ENCODE measurements at regions not wholly inside any gene's neighbourhood (a gene's known extent, or its start where the extent isn't known, plus 50 kb on each side); places are given as distances from the start of the nearest gene placed in this dataset.
A peak's percentile ranks its signal among the peaks of the same experiment; 100 is the strongest.

DNA sequence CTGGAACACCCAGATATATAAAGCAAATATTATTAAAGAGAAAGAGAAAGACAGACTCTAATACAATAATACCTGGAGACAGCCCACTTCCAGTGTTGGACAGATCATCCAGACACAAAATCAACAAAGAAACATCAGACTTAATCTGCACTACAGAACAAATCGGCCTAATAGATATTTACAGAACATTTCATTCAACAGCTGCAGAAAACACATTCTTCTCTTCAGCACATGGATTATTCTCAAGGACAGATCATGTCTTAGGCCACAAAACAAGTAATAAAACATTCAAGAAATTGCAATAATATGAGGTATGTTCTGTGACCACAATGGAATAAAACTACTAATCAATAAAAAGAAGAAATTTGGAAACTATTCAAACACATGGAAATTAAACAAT lies 398.3 kb upstream of the DUSP10 start:
- intact Hi-C loops (cut with DNase I): no loop called here
- no peak for ATAC-seq (ENCODE audit: poor library complexity)
- DNase-seq: no peak

DNA sequence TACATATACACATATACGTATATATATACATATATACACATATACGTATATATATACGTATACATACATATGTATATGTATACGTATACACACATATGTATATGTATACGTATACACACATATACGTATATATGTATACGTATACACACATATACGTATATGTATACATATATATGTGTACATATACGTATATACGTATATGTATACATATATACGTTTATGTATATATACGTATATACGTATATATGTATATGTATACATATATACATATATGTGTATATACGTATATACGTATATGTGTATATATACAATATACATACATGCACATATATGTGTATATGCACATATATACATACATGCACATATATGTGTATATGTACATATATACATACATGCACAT lies 396.2 kb upstream of the DUSP10 start:
- no peak for ATAC-seq (ENCODE audit: poor library complexity)
- no peak for DNase-seq
- intact Hi-C loops (cut with DNase I): no loop called here

DNA sequence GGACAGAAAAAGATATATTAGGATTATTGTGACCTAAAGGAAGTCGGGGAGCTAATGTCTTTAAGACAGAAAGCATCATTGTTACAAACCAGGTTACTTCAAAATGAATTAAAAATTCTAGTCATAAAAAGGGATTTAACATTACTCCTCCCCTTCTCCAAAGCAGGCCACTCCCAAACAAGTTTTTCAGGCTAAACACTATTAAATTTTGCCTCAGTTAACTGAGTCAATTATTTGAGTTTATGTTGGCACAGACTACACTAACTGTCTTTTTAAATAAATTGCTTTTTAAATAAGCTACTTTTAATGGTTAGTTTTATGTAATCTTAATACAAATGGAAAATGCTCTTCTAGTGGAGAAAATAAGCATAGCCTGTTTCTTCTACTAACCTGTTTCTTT lies 395.0 kb upstream of the DUSP10 start:
- no peak for DNase-seq
- no peak for ATAC-seq (ENCODE audit: poor library complexity)
- intact Hi-C loops (cut with DNase I): no loop called here

DNA sequence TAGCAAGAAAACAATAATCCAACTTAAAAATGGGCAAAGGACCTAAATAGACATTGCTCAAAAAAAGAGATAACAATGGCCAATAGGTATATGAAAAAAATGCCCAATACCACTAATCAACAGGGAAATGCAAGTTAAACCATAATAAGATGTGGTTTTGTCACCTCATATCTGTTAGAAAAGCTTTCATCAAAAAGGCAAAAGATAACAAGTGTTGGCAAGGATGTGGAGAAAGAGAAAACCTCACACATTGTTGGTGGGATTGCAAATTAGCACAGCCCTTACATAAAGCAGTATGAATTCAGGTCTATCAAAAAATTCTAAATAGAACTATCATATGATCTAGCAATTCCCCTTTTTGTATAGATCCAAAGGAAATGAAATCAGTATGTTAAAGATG lies 387.2 kb upstream of the DUSP10 start:
- ATAC-seq (ENCODE audit: poor library complexity) (no peak), DNase-seq (no peak)
- intact Hi-C loops (cut with DNase I): no loop called here

DNA sequence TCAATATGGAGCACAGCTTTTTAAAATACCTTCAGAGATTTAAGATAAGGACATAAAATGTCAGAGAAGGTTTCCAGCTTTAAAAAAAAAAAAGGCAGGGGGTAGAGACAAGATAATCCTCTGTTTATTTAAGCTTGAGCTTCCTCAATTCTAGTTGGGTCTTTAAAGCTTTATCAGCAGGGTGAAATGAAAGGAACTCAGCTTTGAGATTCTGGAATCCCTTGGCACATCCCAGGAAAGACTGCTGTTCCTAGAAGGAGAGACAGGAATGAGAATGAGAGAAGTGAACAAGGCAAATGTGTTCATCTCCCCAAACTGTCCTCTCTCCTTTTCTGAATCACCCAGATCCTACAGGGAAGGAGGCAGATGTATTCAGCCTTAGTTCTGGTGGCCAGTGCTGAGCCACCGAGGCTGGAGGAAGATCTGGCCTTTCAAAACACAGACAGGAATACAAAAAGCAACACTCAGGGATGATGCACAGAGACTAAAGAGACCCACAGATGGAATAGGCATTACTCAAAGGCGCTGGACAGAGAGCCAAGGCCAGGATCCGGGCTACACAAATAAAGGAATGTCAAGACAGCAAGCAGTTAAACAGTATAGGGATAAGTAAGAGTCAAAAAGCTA lies 385.8 kb upstream of the DUSP10 start:
- ATAC-seq (ENCODE audit: poor library complexity) (no peak), DNase-seq (no peak)
- intact Hi-C loops (cut with DNase I): no loop called here

DNA sequence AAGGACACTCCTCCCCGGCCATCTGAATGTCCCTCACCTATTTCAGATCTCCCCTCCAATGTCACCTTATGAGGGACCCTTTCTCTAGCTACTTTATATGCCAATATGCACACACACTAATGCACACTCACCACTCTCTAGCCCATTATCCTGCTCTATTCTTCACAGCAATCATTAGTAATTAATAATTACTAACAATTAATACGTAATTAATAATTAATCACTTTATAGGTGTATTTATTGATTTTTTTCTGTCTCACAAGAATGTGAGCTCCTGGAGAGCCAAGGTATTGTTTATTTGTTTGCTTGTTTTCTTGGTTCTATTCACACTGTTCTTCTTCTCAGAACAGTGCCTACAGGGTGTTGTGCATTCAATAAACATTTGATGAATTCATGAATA lies 385.2 kb upstream of the DUSP10 start:
- intact Hi-C loops (cut with DNase I): no loop called here
- DNase-seq (no peak), ATAC-seq (ENCODE audit: poor library complexity) (no peak)

DNA sequence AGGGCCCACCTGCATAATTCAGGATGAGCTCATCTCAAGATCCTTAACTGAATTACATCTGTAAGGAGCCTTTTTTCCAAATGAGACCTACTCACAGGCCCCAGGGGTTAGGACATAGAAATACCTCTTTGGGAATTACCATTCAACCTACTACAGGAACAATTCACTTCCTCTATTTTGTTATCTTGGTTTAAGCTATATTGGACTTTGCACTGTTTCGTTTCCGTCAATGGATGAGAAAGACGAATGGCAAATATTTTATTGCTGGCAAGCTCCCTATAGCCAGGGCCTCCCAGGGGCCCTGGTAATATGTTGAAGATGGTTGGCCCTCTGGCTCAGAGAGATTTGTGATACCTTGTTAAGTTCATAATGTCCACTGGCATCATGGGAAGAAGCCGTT lies 384.2 kb upstream of the DUSP10 start:
- ATAC-seq (ENCODE audit: poor library complexity): no peak
- DNase-seq: no peak
- intact Hi-C loops (cut with DNase I): no loop called here

DNA sequence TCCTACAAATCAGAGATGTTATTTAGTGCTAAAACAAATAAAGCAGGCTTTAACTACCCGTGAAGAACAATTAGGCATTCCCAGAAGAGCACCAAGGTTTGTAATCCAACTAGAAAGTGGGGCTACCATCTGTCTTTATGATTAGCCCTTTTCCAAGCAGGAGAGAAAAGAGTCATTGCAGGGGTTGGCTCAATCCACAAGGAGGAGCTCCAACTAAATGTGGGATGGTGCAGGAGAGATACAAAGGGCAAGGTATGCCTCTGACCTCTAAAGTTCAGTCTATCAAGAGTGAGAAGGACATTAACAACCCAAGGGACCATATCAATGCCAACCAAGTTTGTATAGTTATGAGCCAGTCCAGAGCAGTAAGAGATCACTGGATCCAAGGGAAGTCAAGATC lies 382.7 kb upstream of the DUSP10 start:
- intact Hi-C loops (cut with DNase I): no loop called here
- ATAC-seq (ENCODE audit: poor library complexity): no peak
- DNase-seq: no peak

DNA sequence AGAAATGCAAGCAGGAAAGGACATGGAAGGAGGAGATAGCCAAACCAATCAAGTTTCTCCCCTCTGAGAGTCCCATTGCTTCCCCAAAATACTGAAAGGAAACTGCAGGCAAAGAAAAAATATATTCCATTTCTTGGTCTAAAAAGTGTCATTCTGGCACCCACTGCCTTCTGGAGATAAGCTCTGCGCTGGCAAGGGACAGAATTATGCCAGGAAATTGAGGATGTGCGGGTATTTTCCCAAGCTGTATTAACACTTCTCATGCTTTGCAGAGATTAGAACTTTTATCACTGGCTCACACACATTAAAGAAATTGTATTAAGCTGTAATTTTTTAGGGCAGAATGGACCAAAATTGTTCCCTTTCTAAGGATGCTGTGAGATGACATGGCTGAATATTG lies 381.2 kb upstream of the DUSP10 start:
- intact Hi-C loops (cut with DNase I): no loop called here
- ATAC-seq (ENCODE audit: poor library complexity) (no peak), DNase-seq (no peak)

DNA sequence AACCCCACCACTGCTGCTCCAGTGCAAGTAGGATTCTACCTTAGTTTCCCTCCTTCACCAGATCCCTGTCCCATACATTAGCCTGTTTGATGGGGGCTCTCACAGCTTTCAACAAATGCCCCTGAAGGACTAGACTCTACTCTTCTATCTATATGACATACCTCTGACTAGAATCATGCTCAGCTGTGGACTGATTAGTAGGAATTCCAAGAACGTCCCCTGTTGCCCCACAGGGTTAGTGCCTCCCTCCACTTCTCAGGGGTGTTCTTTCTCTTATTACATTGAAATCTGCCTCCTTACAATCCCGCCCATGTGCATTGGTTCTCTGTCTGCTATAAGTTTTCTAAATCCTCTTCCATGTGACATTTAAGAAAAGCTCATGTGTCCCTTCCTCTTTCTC lies 375.9 kb upstream of the DUSP10 start:
- intact Hi-C loops (cut with DNase I): no loop called here
- ATAC-seq (ENCODE audit: poor library complexity) (no peak), DNase-seq (no peak)

DNA sequence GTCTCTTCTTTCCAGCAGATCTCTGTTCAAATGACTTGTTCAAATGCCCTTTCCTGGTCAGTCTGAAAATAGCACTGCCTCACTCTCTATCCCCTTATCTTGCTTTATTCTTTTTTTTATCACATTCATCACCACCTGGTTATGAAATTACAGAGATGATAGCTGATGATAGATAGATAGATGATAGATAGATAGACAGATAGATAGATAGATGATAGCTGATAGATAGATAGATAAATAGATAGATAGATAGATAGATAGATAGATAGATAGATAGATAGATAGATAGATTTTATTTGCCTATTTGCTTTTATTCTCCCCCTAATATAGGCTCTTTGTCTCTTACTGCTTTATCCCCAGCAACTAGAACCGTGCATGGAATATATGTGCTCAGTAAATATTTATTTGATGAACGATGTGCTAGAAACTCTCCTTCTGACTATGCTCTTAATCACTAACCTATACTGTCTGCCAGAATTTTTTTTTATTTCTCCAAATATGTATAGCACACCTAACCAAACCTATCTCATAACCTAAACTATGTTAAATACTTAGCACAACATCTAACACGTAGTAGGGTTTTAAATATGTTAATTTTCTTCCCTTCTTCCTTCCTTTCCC lies 372.8 kb upstream of the DUSP10 start:
- ATAC-seq (ENCODE audit: poor library complexity) (no peak), DNase-seq (no peak)
- intact Hi-C loops (cut with DNase I): no loop called here

DNA sequence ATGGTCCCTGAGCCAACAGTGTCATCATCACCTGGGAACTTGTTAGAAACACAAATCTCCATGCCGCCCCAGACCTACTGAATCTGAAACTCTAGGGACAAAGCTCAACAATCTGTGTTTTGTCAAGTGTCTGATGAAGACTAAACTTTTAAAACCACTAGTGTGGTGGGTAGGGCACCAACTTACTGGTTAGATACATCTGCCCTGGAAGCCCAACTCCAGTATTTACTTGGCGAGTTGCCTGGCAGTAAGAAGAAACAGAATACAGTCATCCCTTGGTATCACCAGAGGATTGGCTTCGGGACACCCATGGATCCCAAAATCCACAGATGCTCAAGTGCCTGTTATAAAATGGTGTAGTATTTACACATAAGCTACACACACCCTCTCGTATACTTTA lies 367.9 kb upstream of the DUSP10 start:
- intact Hi-C loops (cut with DNase I): no loop called here
- DNase-seq: no peak

DNA sequence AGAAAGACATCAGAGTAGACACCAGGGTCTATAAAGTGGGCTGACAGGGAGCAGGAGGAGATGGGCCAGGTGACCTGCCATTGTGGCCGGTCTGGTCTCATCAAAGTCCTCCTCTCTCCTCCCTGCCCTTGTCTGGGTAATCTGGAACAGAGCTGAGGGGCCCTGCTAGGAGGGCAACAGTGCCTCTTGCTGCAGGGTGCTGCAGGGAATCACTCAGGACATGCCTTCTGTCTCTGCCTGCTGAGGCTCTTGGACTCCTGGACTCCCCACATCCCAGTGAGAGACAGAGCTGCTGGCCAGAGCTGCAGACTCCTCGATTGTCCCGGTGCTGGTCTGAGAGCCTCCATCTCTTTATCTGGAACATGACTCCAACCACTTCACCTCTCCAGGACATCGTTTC lies 366.1 kb upstream of the DUSP10 start:
- DNase-seq: no peak
- intact Hi-C loops (cut with DNase I): no loop called here
- no peak for ATAC-seq (ENCODE audit: poor library complexity)

More for the DNA sequence above, 367.9 kb upstream of the DUSP10 start:
- ATAC-seq (ENCODE audit: poor library complexity): no peak

DNA sequence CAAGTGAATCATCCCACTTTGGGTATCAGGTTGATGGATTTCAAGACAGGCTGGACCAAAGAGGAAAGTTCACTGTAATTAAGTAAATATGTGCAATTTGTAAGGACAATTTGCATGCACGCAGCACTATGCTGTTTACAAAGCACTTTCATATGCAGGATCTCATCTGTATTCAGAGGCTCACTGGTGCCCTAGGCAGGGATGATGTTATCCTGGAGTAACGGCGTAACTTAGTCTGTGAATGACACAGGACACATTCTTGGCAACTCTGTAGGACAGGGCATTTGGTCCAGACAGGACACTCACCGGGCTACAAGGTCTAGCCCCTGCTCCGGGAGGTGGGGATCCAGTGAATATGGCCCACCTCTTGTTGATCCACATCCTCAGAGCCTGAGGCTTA lies 365.4 kb upstream of the DUSP10 start:
- intact Hi-C loops (cut with DNase I): no loop called here
- no peak for DNase-seq
- ATAC-seq (ENCODE audit: poor library complexity): peak; percentile 37

DNA sequence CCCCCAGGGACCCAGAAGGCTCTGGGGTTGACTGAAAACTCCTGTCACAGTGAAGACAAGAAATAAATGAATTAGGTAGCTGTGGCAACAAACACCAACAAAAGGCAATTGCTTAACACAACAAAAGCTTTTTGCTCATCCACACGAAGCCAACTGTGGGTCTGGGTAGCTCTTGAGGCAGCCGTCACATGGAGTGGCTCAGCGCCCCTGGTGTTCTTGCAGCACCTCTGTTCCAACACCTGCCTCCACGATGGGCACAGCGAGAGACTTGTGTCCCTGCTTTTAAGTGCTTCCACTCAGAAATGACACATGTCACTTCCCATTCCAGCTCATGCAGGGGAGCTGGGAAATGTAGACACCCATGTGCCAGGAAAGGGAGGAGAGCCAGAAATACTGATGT lies 364.5 kb upstream of the DUSP10 start:
- ATAC-seq (ENCODE audit: poor library complexity) (peak; percentile 69), DNase-seq (peak; percentile 51)
- intact Hi-C loops (cut with DNase I): no loop called here

DNA sequence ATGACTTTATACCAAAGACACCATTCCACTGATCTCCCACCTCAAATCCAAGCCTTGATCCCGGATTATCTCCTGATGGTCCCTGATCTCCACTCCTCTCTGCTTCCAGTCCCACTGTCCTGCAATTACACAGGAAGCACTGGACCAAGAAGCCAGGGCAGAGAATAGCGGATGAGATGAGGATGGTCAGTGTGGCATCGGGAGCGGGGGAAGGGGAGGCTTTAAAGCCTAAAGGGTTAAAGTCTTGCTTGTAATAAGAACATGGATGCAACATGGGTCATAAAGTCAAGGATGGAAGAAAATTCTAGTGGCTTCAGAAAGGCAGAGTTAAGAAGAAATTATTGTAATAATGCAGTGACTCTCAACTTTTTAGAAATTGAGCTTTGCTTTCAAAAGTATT lies 364.0 kb upstream of the DUSP10 start:
- ATAC-seq (ENCODE audit: poor library complexity) (no peak), DNase-seq (no peak)
- intact Hi-C loops (cut with DNase I): no loop called here

DNA sequence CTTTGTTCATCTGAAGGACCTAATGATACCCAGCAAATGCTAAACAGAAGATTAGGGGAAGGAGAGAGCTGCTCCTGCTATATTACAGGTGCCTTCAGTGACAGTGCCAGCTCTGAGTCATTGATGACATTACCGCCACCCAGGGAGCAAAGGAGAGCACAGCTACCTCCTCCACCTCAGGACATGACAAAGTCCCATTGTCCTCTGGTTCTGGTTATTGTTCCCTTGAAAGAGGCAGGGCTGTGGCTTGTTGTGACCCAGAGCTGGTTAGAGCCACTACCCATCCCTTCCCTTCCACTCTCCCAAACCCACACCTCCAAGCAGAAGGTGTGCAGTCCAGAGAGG lies 363.5 kb upstream of the DUSP10 start:
- DNase-seq: no peak
- intact Hi-C loops (cut with DNase I): no loop called here
- peak; percentile 52 for ATAC-seq (ENCODE audit: poor library complexity)

DNA sequence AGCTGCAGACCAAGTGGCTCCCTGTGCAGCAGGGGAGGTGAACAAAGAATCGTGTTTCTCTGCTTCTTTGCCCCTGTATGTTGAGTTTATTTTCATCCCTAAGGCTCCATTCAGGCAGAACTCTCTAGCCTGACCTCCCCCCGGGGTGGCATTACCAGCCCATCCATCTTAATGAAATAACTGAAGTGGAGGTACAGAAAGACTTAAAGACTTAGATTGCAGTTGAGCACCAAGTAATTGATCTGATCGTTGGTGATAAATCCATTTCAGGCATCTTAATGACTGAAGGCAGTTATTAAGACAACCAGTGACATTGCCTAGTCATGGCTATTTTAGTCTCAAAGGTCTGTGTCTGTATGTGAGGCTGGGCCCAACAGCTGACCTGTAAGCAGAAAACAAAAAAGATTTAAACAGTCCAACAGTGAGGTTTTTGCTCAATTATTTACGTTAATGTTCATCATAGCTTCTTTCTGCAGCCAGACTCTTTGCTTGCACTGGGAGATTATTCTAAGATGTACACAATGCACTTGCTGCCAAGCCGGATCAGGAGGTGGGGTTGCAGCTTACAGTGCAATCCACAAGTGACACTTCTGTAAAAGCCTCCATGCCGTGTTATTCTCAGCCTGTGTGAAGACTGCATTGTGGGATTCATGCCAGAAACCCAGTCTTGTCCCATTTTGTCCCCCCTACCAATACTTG lies 363.0 kb upstream of the DUSP10 start:
- ATAC-seq (ENCODE audit: poor library complexity): peak; percentile 23
- intact Hi-C loops (cut with DNase I): no loop called here
- no peak for DNase-seq

DNA sequence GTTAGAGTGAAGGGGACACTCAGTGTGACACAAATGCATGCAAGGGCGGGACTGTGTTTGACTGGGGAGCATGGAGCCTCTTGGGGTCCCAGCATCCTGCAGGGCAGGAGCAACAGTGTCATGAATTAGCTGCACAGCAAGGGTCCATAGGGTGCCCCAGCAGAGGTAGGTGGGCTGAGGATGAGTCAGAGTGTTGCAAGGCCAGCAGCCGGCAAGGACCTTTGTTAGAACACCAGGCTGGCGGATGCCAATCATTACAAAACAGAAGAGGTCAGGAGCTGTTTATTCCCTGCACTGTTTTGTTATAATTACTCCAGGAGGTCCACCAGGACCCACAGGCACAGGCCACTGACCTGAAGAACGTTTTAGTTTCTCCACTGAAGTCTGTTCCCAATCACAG lies 362.2 kb upstream of the DUSP10 start:
- intact Hi-C loops (cut with DNase I): no loop called here
- no peak for ATAC-seq (ENCODE audit: poor library complexity)
- no peak for DNase-seq

DNA sequence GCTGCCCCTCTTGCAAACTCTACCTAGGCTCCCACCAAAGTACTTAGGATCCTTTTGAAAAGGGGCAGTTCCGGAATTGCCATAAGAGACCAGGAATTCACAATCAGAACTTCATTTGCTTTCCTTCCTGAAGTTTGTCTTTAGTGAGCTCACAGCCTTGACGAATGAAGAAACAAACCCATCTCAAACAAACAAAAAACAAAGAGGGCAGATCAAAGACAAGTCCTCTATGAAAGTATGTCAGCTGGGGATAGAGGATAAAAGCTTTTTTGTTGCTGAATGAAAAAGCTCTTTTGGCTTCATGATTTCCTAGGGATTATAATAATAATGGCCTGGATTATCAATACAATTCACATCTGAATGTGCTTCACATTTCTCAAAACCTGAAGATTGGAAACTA lies 357.9 kb upstream of the DUSP10 start:
- ATAC-seq (ENCODE audit: poor library complexity) (no peak), DNase-seq (no peak)
- intact Hi-C loops (cut with DNase I): loop anchor here (10.0 kb wide), 1 partner anchor 355 kb away; no protein-coding TSS in a partner anchor
